NCI-H82 (cell line): ENCODE measurements at regions not wholly inside any gene's neighbourhood (a gene's known extent, or its start where the extent isn't known, plus 50 kb on each side); places are given as distances from the start of the nearest gene placed in this dataset.

ENCODE experiments used
- DNase-seq: peaks from one replicate; lab custom pipeline; 2025; lab: John Stamatoyannopoulos, UW

DNA sequence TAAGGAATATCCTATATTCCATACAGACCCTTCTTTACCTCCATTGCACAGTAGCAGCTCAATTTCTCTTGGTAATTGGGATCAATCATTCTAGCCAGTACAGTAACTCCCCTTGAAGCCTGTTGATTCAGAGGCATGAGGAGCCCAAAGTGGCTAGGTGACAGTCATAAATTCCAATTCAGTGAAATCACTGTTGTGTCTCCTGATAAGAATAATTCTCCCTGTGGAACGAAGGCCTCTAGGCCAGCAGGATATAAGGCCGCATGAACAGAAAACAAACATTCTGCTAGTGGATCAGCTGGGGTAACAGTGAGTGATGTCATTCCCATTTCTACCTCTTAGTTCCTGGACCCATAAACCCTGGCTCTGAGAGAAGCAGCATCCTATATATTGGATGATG, 696.3 kb downstream of the NR2F2 start:
- DNase-seq: no peak

GRCh38 chr15:97027772-97028171, 697.3 kb downstream of the NR2F2 start:
- no peak for DNase-seq

- DNase-seq: peak; percentile 6
Observed at GRCh38 chr15:97030251-97030650, 699.8 kb downstream of the NR2F2 start.

- DNase-seq: no peak
Observed at GRCh38 chr15:97036301-97036700, 705.8 kb downstream of the NR2F2 start.

DNA sequence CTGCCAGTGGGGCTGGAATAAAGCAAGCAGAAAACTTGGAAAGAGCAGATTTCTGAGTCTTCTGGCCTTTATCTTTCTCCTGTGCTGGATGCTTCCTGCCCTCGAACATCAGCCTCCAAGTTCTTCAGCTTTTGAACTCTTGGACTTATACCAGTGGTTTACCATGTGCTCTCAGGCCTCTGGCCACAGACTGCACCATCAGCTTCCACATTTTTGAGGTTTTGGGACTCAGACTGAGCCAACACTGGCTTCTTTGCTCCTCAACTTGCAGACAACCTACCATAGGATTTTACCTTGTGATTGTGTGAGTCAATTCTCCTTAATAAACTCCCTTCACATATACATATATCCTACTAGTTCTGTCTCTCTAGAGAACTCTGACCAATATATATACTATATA, 706.6 kb downstream of the NR2F2 start:
- no peak for DNase-seq

GRCh38 chr15:97045666-97046421, 715.3 kb downstream of the NR2F2 start:
- DNase-seq: no peak

- no peak for DNase-seq
Observed at GRCh38 chr15:97052513-97052912, 722.0 kb downstream of the NR2F2 start.

- no peak for DNase-seq
Observed at GRCh38 chr15:97053635-97054034, 723.1 kb downstream of the NR2F2 start.

- DNase-seq: no peak
Observed at GRCh38 chr15:97057503-97057902, 727.0 kb downstream of the NR2F2 start.

DNA sequence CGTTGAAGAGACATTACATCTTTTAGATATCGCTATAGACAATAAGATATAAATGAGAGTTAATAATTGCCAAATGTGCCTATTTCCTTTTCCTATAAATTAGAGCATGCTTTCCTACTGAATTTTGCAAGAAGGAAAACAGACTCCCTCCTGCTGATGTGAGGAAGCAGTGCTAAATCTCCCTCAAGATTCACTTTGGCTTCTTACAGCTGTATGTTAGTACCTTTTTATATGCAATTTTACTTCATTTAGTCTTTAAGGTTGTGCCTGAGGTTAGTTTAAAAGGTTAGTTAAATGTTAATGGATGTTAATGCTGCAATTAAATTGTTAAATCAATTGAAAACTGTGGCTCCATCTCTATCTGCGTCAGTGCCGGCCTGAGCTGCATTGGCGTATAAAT, 728.8 kb downstream of the NR2F2 start:
- no peak for DNase-seq

GRCh38 chr15:97061392-97061791, 730.9 kb downstream of the NR2F2 start:
- DNase-seq: no peak

- DNase-seq: no peak
Observed at GRCh38 chr15:97071668-97072067, 741.2 kb downstream of the NR2F2 start.

GRCh38 chr15:97072545-97072944, 742.0 kb downstream of the NR2F2 start:
- DNase-seq: no peak

GRCh38 chr15:97076011-97076410, 745.5 kb downstream of the NR2F2 start:
- DNase-seq: no peak

DNA sequence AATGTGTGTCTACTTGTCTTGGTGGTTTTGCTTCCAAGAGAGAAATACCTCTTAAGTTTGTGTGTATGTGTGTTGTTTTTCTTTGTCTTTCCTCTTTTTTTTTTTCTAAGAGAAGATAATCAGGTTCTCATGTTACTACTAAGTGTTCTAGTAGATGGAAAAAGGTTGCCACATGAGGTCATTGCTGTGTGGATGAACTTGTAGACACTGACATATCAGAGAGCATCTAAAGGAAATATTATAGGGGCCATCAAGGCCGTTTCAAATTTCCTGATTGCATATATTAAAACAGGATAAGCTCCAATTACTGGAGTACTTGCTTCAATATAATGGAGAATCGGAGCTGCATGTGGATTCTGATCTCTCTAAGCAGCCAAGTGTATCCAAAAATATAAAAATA, 747.5 kb downstream of the NR2F2 start:
- peak; percentile 28 for DNase-seq

GRCh38 chr15:97078591-97078990, 748.1 kb downstream of the NR2F2 start:
- DNase-seq: peak; percentile 75

DNA sequence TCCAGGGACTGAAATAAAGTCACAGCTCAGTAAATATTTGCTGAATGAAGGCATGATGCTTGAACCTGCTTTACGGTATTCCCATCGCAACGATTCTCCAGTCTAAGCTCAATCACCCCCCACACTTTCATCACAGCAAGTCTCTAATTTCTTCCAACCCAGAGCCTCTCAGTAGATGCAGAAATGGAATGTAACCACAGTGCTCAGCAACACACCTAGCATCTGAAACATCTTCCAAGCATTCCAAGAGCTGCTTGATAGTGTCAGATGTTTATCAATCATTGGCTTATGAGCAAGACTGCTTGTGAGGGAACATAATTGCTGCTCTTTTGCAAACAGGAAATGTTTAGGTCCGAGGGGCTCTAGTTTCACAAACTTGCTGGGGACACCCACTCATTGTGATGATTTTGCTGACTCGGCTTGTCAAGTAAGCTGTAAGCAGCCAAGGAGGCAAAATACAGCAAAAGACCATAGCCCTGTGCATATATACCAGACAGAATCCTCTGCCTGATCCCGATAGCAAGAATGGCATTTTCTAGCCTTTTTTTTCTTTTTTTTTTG, 751.2 kb downstream of the NR2F2 start:
- DNase-seq: no peak

GRCh38 chr15:97082830-97083229, 752.3 kb downstream of the NR2F2 start:
- no peak for DNase-seq

GRCh38 chr15:97084650-97085049, 754.1 kb downstream of the NR2F2 start:
- DNase-seq: no peak

GRCh38 chr15:97085731-97086130, 755.2 kb downstream of the NR2F2 start:
- peak; percentile 45 for DNase-seq

GRCh38 chr15:97087006-97087741, 756.7 kb downstream of the NR2F2 start:
- no peak for DNase-seq

- DNase-seq: no peak
Observed at GRCh38 chr15:97091093-97091492, 760.6 kb downstream of the NR2F2 start.

DNA sequence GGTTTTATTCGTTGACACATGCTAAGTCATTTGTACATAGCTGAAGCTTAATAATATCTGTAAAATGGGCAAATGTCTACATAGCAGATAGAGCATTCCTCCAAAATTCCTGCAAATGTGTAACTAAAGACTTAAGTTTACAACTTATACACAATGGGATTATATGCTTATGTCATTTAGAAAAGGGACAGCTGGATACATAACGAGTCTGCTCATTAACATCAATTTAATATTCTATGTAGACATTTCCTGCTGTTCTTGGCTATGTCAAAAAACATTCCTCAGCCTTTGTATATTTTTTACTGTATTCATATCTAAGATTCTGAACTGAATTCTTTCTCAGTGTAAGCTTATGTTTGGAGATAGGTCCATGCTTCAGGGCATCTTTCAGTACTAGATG, 762.2 kb downstream of the NR2F2 start:
- no peak for DNase-seq
